IPS DF 4.7 (cell line): ENCODE measurements at regions not wholly inside any gene's neighbourhood (a gene's known extent, or its start where the extent isn't known, plus 50 kb on each side); places are given as distances from the start of the nearest gene placed in this dataset.

Source experiments
- DNase-seq: peaks from one replicate; pipeline ENCODE4 v3.0.0-alpha.2; 2013; ENCODE audit warnings: low spot score; ENCODE audit errors: extremely low read depth

DNA sequence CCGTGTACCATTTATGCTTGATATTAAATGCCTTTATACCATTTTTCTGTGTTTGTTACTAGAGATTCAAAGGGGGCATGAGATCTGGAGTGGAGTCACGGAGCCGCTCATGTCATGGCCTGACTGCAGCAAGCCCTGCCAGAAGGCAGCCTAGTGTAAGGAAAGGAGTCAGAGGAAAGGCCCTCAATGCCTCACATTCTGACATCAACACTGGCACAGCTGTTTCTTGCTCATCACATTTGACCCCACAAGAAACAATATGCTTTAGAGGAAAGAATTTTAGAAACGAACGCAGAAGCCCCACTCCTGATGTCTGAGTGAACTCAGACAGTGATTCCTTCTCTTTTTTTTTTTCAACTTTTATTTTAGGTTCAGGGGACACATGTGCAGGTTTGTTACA lies 322.4 kb upstream of the CPEB2 start:
- no peak for DNase-seq

DNA sequence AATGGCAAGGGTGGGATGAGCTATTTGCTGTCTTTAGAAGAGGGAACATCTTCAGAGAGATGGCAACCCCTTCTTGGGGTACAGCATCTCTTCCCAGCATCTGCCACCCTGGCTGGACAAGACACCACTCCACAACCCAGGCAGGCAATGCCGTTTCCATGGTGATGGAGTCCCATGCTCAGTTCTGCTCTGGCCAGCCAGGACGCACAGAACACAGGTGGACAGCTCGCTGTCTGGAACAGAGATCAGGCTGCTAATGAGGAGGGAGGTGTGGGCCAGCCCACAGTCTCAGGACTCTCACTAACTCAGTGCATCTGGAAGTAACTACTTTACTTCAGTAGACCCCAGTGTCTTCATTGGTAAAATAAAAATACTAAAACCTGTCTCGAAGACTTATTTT lies 321.0 kb upstream of the CPEB2 start:
- DNase-seq, result no peak

DNA sequence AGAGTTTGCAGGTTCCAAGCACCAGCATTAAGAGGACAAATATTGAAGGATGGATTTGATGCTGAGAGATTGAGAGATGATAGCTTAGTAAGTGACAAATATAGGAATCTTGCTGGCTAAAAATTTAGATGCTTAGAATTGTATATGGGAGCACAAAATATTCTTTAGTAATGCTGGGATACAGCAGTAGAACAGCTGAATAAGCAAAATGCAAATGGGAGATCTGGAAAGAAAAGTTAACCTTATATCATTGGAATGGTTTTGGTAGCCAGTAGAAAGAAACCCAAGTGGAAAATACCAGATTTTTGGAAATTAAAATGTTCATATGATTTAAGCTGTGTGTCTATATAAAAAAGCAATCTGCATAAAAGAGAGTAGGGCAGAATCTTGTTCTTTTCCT lies 308.6 kb upstream of the CPEB2 start:
- DNase-seq, result no peak

DNA sequence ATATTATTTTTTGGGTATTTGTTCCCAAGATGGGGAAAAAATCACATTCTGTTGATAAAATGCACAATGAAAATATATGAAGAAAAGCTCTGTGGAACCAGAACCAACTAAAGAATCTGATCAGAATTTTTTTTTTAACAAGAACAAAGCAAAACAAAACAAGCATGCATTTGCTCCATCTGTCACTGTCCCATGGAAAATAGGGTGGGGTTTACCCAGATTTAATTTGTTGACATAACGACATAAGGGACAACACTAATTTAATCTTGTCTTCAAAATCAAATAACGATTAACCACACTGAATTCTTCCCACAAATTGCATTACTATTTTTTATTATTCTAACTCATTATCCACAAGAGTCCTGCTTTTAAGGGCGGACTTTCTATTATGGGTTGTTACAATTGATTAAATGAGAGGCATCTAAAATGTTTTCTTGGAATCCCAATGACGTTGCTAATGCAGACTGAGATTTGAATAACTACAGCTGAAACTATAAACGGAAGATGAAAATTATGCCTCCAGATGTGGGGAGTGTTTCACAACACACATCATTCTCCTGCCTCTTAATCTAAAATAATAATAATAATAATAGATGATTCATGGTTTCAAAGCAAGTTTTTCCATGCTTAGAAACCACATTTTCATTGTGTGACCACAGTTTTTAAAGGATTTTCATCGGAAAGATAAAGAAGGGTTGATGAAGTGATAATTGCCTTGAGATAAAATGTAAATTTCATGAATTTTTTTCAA lies 307.0 kb upstream of the CPEB2 start:
- no peak for DNase-seq

DNA sequence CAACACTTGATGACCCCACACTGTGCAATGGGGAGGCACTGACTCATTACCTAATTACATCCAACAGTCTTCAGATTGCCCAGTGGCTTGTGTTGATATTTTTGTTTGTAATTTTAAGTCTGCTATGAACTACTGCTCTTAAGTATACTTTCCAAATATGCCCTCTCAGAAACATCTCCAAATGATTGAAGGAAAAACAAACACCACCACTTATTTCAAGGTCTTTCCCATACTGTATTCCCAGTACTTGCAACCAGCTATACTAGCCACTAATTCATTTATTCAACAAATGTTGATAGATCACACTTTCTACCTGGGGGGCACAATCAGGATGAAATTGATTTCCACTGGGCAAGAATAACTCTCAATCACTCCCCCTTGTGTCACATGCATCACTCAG lies 302.2 kb upstream of the CPEB2 start:
- no peak for DNase-seq

DNA sequence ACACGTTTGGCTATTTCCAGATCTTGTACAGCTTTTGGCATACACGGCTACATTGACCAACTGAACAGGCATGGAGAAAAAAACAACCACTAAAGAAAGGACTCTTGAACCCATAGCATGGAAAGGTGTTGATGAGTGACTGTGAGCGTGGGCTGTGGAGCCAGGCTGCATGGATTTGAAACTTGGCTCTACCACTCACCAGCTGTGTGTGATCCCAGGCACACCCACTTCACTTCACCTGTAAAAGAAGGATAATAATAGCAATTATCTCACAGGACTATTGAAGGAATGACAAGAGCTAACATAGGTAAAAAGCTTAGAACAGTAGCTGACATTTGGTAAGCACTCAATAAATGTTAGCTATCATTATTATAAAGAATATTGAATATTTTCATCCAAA lies 301.7 kb upstream of the CPEB2 start:
- no peak for DNase-seq

DNA sequence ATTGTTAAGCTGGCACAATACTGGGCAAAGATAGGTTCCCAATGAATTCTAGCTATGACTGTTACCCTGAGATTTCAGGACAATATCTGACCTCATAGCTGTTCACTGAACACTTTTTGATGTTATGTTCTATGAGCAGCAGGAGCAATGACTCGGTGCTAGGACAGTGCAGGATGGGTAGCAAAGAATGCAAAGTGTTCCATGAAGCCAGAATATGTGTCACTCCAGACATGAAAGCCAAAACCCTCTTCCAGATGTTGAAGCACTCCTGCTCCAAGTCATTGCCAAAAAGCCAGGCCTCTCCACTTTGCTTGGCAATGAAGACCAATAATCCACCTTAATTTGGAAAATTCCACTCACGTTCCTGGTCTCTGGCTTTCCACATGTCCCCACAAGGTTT lies 300.9 kb upstream of the CPEB2 start:
- no peak for DNase-seq

DNA sequence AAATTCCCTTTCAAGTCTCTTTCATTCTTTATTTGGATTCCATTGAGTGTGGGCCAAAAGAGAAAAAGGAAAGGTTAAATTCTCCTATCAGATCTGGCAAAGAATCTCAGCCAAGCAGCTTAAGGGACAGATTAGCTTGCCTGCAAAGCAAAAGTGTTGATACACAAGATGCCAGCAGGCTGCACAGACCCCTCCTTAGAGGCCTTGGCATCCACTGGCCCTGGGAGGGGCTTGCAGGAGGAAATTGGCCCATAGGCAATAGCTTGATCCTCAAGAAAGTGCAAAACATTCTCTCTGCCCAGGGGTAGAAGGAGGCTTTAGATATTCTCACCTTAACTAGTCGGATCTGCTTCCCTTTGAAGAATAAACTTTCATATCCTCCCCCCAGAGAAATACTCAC lies 300.4 kb upstream of the CPEB2 start:
- no peak for DNase-seq

DNA sequence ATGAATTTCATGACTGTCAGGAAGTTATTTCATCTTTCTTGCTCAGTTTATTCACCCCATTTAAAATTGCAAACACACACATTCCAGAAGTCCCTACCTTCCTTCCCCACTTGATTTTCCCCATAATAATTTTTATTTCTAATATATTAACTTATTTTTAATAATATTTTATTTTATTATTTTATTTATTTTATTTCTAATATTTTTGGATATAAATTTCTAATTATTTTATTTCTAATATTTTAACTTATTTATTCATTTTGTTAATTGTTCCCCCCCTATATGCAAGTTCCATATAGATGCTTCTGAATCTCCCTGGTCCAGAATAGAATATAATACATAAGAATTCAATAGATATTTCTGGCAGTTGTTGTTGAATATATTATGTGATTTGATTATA lies 293.7 kb upstream of the CPEB2 start:
- no peak for DNase-seq

DNA sequence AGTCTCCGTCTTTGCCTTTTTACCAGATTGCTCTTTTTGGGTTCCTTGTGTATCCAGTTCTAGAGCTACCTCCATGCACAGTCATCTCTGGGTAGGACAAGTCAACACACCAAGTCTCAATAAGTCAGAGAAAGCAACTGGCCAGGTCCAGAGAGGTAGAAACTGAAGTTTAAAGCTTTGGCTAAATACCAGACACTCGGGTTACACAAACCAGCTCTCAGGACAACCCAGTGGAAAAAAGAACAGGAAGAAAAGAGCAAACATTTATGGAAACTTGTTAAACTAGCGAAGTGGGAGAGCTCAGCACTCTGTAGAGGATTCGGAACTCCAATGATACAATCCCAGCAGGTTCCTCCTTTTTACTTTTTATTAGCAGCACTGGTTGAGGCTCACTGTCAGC lies 291.0 kb upstream of the CPEB2 start:
- DNase-seq, result no peak

DNA sequence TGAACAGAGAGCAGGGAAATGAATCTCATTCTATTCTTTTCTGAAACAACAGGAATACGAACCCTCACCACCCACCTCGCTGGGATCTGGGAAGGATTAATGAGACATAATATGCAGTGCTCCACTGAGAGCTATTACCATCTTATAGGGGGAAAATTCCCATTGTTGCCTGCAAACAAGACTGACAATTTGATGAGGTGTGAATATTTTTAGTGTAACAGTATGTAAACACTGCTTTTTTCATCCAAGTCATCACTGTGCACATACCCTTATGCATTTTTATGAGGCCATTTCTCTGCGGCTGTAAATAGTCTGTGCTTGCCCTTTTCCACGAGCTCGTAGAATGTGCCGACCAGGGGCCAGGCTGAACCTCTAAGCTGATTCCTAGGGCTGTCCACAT lies 285.6 kb upstream of the CPEB2 start:
- DNase-seq, result no peak

DNA sequence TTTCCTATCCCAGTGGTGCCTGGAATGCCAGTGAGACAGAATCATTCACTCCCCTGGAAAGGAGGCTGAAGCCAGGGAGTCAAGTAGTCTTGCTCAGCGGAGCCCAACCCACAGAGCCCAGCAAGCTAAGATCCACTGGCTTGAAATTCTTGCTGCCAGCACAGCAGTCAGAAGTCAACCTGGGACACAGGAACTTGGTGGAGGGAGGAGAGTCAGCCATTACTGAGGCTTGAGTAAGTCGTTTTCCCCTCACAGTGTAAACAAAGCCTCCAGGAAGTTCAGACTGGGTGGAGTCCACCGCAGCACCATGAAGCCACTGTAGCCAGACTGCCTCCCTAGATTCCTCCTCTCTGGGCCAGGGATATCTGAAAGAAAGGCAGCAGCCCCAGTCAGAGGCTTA lies 283.2 kb upstream of the CPEB2 start:
- no peak for DNase-seq

DNA sequence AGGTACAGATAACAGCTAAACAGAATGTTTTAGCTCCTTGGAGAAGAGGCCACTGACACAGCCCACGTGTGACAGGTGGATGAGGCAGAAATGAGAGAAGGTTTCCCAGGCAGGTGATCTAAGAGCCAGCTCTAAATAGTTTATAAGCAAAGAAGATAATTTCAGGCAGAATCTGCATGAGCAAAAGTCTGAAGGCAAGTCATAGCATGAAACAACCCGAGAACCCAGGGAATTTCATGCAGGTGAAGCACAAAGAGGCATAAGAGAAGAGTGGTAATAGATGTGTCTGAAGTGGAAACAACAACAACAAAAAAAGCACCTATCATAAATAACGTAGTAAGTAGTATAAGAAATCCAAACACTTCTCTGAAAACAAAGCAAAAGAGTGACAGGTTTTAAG lies 275.8 kb upstream of the CPEB2 start:
- DNase-seq, result no peak

DNA sequence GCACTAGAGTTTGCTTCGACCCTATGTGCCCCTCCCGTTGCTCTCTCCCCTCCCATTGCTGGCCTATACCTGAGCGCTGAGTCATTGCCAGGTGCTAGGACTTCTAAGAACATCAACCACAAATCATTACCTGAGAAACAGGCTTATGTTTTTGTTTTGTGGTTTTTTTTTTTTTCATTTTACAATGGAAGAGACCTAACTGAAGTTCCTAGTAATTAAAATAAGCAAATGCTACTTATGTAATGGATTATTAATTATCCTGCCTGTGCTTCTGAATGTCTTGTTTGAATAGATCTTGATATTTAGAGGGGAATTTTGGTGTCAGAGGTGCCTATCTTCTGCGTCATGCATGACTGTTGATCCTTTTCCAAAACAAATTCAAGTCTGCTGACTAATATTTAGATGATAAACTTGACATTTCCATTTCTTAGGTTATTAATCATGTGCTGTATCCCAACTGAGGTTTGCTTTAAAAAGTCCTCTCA lies 275.4 kb upstream of the CPEB2 start:
- no peak for DNase-seq

DNA sequence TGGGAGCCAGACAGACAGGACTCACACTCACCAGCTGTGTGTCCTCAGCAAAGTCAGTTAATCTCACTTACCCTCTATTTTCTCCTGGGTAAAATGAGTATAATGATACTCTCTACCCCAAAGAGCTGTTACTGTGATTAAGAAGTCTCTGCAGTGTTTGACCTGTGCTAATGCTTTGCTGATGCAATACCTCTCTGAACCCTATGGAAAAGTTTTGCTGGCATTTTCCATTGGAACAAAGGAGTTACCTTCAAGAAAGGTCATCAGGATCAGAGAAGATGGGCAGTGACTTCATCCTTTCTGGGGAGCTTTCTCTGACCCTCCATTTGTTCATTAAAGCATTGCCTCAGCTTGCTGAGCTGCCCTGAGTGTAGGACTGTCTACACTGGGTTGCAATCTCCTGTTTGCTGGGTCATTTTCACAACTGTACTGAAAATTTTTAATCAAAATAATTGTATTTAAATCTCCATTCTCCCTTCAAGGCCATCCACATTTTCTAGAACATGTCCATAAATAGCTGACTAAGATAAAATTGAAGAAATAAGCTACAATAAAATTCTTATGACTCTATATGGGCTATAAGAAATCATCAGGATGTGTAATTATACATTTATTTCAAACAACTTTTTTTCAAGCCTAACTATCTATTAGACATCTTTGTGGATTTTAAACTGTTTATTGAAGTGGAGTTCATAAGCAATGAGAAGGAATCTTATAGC lies 272.8 kb upstream of the CPEB2 start:
- DNase-seq, result no peak

DNA sequence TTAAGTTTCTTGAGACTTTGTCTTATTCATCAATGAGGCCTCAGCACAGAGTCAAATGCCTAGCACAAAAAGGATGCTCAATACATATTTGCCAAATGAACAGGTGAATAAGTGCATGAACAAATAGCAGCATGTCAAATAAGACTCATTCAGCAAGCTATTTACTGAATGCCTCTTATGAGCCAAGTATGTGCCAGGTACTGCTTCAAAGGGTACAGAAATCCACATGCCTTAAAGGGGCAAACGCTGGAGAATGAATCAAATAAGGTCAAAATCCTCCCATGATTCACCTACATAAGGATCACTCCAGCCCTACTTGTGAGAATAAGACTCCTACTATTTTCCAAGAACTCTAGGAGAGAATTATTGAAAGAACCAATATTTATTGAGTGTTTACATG lies 260.2 kb upstream of the CPEB2 start:
- DNase-seq, result no peak

DNA sequence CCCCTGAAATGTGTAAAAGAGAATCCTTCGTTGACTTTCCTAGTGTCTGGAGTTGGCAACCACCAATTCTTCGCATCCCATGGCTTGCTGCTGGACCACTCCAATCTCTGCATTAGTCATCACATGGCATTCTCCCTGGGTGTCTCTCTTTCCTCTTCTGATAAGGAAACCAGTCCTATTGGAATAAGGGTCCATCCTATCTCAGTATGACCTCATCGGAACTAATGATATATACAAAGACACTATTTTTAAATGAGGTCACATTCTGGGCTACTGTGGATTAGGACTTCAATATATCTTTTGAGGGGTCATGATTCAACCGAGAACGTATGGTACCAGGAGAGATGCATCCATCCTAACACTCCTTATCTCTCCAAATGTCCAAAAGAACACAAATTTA lies 259.1 kb upstream of the CPEB2 start:
- no peak for DNase-seq

DNA sequence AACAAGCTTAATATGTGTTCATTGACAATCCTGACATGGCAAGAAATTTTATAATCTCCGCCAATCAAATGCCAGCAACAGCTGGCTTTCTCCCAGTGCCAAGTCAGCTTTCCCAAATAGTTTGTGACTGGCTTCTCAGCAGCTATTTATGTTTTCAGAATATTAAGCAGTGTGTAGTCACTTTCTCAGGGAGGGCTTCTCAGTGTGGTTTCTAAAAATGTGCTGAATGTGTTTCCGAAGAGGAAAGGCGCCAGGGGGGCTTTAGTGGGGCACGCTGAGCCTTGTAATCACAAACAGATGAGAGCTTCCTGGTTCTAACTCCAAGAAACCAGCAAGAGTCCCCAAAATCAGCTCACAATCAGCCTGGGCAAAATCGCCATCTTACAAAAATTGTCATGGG lies 258.7 kb upstream of the CPEB2 start:
- DNase-seq, result no peak

DNA sequence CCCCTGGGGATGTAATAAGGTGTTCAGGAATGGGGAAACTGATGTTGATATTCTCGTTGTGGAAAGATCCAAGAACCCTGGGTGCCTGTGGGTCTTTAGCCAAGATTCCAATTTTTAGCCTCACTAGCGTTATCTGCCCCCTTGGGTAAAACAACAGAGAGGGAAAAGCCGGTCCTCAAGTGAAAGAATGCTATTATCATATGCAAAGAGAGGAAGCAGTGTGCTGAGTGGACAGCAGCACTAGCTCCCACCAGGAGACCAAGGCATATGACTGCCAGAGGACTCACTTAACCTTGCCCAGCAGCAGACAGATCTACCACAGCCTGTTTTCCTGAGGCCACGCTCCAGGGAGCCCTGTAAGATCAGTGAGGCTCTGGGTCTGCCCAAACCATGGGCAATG lies 257.9 kb upstream of the CPEB2 start:
- DNase-seq, result no peak

DNA sequence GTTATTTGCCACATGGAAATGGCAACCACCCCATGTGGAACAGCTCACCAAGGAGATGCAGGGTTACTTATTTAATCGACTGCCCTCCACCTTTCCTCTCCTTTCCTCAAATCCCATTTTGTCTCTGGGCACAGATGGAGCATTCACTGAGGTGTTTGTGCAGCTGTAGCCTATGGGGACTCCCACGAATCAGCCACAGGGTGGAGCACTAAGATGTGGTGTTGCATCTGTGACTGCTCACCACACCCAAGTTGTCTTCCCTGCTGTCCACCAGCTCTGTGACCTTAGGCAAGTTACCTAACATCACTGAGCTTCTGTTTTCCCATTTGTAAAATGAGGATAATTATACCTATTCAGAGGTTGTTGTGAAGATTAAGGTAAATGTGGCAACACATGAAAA lies 252.4 kb upstream of the CPEB2 start:
- no peak for DNase-seq

DNA sequence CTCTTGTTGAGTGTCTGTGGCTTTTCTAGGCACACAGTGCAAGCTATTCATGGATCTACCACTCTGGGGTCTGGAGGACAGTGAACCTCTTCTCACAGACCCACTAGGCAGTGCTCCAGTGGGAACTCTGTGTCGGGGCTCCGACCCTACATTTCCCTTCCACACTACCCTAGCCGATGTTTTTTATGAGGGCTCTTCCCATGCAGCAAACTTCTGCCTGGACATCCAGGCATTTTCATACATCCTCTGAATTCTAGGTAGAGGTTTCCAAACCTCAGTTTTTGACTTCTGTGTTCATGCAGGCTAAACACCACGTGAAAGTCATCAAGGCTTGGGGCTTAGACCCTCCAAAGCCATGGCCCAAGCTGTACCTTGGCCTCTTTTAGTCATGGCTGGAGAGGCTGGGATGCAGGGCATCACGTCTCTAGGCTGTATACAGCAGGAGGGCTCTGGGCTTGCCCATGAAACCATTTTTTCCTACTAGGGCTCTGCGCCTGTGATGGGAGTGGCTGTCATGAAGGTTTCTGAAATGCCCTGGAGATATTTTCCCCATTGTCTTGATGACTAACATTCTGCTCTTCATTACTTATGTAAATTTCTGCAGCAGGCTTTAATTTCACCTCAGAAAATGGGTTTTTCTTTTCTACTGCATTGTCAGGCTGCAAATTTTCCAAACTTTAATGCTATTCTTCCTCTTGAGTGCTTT lies 249.8 kb upstream of the CPEB2 start:
- no peak for DNase-seq

DNA sequence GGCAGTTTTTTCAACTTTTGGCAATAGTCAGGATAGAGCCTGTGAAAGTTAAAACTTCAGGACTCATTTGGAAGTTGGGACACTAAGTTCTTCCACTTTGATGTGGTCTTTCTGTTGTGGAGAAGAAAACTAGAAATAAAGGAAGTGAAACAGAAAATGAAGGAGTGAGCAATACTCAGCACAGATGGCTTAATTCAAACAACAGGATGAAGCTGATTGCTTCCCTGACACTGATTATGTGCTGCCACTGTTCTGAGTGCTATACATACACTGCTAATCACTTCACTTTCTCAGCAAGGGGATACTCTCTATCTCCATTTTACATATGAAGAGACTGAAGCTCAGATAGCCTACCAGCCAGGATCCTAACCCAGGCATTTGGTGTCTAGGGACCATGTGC lies 235.1 kb upstream of the CPEB2 start:
- DNase-seq, result no peak

DNA sequence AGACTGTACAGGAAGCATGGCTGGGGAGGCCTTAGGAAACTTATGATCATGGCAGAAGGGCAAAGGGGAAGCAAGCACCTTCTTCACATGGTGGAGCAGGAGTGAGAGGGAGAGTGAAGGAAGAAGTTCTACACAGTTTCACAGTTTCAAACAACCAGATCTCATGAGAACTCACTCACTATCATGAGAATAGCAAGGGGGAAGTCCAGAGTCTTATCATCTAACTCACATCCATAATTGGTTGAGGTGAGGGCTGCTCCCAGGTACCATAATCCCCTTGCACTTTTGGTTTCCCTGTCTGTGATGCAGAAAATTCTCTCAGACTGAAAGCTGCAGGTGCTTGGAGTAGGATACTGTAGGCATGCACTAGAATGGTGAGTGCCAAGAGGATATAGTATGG lies 233.8 kb upstream of the CPEB2 start:
- no peak for DNase-seq
